ENCODE measurements at regions not wholly inside any gene's neighbourhood (a gene's known extent, or its start where the extent isn't known, plus 50 kb on each side); places are given as distances from the start of the nearest gene placed in this dataset.
"Not testable (repeated sequence)": the region's sequence is repeated elsewhere in the genome, so short reads cannot be mapped to it uniquely, and the experiment has no call there.

DNA sequence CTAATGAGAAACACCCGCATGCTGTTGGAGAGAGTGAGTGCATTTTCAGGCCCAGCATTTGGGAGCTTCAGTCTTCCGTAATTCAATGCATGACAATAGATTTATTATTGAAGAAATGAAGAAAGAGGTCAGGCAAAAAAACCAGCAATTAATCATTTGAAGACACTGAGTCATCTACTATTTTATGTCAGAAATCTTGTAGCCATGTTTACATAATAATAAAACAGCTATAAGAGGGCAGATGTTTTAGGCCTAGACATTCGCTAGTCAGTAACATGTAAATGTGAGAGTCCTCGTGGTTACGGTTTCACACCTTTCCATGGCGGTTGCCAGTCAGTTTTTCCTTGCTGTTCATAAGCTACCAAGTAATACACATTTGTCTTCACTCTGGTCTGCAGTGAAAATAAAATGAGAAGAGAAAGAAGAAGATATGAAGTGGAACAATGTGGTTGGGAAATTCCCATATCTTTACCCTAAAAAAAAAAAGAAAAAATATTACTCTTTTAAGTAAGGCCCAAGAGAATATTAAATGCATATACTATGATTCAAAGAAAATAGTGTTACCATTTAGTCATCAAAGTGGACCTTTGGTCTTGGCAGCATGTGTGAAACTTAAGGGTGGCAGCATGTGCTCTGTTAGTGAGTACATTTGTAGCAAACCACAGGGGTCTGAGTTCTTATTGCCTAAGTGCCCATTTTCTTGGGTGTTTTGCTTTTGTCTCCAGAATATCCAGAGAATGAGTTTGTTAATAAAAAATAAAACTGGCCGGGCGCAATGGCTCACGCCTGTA lies 140.5 kb upstream of the TBL1XR1 start:
- no TSS peak for BruUV-seq (replicated peaks)
- intact Hi-C loops (cut with micrococcal nuclease; ENCODE audit: unreplicated experiment), result loop anchor here (1.0 to 2.0 kb wide), 5 partner anchors 17 to 140 kb away; partner anchors contain the start of gene TBL1XR1
- Histone ChIP-seq H3K4me3 (ENCODE audit: low read depth, low read length) (no peak overlapping the region), H3K36me3 (ENCODE audit: control insufficient read depth, insufficient read depth, low read length) (no peaks in the 10 kb centered on the region), H3K9me3 (no peaks in the 10 kb centered on the region), H3K4me1 (peaks cover 36% of the 10 kb centered on the region), H3K27me3 (replicated peaks; ENCODE audit: control insufficient read depth, insufficient read depth, low read length) (no peaks in the 10 kb centered on the region)
- Mint-ChIP-seq H3K36me3 (ENCODE audit: insufficient read depth, unreplicated experiment) (no peaks in the 10 kb centered on the region), H3K9me3 (ENCODE audit: unreplicated experiment) (no peaks in the 10 kb centered on the region), H3K4me1 (ENCODE audit: low read depth, unreplicated experiment) (peaks cover 14% of the 10 kb centered on the region), H3K4me3 (ENCODE audit: unreplicated experiment) (peak overlapping the region; percentile 33), H3K27me3 (ENCODE audit: insufficient read depth, unreplicated experiment) (no peaks in the 10 kb centered on the region), H3K27ac (ENCODE audit: unreplicated experiment) (peak overlapping the region; percentile 53)
- POLR2A ChIA-PET, result interaction anchor here (0.6 to 1.1 kb wide), 2 partner anchors 21 to 285 kb away, joined by 3 to 5 read pairs; no protein-coding TSS in a partner anchor
- CTCF ChIA-PET, result no interaction called here
- TF ChIP-seq, protein P1, sequence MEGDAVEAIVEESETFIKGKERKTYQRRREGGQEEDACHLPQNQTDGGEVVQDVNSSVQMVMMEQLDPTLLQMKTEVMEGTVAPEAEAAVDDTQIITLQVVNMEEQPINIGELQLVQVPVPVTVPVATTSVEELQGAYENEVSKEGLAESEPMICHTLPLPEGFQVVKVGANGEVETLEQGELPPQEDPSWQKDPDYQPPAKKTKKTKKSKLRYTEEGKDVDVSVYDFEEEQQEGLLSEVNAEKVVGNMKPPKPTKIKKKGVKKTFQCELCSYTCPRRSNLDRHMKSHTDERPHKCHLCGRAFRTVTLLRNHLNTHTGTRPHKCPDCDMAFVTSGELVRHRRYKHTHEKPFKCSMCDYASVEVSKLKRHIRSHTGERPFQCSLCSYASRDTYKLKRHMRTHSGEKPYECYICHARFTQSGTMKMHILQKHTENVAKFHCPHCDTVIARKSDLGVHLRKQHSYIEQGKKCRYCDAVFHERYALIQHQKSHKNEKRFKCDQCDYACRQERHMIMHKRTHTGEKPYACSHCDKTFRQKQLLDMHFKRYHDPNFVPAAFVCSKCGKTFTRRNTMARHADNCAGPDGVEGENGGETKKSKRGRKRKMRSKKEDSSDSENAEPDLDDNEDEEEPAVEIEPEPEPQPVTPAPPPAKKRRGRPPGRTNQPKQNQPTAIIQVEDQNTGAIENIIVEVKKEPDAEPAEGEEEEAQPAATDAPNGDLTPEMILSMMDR (IDR thresholded peaks at IDR 0.05; ENCODE audit: insufficient read depth in 1 of 2, low read depth in 1 of 2, low read length in 1 of 2, severe bottlenecking in 1 of 2, unreplicated experiment in 1 of 2), result no peak
- DNase-seq, result no peak

DNA sequence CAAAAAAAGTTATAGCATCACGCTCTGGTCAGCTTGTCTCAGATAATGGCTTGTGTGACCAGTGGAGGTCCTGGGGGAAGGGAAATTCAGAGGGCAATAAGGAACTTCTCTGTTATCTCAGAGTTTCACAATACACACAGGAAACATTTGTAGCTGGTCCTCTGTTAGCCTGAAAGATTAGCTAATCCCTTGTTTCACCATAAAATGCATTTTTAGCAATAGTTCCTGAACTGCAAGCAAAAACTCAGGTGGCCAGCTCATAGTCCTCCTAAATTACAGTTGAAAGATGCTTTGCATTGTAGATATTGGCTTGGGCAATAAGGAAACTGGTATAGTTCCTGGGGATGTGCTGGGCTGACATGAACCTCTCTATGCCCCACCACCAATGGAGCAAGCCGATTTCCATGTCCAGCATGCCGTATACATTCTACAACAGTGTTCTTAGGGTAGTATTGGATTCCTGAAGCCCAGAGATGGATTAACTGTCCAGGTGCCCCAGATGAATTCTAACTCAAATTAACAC lies 141.5 kb upstream of the TBL1XR1 start:
- peaks cover 46% of the 10 kb centered on the region for H3K4me1 ChIP-seq
- peaks cover 24% of the 10 kb centered on the region for H3K4me1 Mint-ChIP-seq (ENCODE audit: low read depth, unreplicated experiment)
- intact Hi-C loops (cut with micrococcal nuclease; ENCODE audit: unreplicated experiment), result loop anchor here (1.0 to 2.0 kb wide), 5 partner anchors 18 to 141 kb away; partner anchors contain the start of gene TBL1XR1
- H3K9me3 ChIP-seq, result no peaks in the 10 kb centered on the region
- no peak overlapping the region for H3K4me3 Mint-ChIP-seq (ENCODE audit: unreplicated experiment)
- no peaks in the 10 kb centered on the region for H3K36me3 ChIP-seq (ENCODE audit: control insufficient read depth, insufficient read depth, low read length)
- no TSS peak for BruUV-seq (replicated peaks)
- no peaks in the 10 kb centered on the region for H3K9me3 Mint-ChIP-seq (ENCODE audit: unreplicated experiment)
- POLR2A ChIA-PET, result interaction anchor here (0.6 to 1.1 kb wide), 3 partner anchors 20 to 286 kb away, joined by 3 to 5 read pairs (median 3); no protein-coding TSS in a partner anchor
- no peak overlapping the region for H3K4me3 ChIP-seq (ENCODE audit: low read depth, low read length)
- TF ChIP-seq, protein P1 (IDR thresholded peaks at IDR 0.05; ENCODE audit: insufficient read depth in 1 of 2, low read depth in 1 of 2, low read length in 1 of 2, severe bottlenecking in 1 of 2, unreplicated experiment in 1 of 2), result no peak
- CTCF ChIA-PET, result interaction anchor here (0.5 to 1.0 kb wide), 3 partner anchors 20 to 39 kb away, joined by 4 to 8 read pairs (median 4); no protein-coding TSS in a partner anchor
- peak overlapping the region; percentile 18 for H3K27ac Mint-ChIP-seq (ENCODE audit: unreplicated experiment)
- H3K36me3 Mint-ChIP-seq (ENCODE audit: insufficient read depth, unreplicated experiment), result no peaks in the 10 kb centered on the region
- DNase-seq, result peak; percentile 72 to 73
- no peaks in the 10 kb centered on the region for H3K27me3 ChIP-seq (replicated peaks; ENCODE audit: control insufficient read depth, insufficient read depth, low read length)
- no peaks in the 10 kb centered on the region for H3K27me3 Mint-ChIP-seq (ENCODE audit: insufficient read depth, unreplicated experiment)

DNA sequence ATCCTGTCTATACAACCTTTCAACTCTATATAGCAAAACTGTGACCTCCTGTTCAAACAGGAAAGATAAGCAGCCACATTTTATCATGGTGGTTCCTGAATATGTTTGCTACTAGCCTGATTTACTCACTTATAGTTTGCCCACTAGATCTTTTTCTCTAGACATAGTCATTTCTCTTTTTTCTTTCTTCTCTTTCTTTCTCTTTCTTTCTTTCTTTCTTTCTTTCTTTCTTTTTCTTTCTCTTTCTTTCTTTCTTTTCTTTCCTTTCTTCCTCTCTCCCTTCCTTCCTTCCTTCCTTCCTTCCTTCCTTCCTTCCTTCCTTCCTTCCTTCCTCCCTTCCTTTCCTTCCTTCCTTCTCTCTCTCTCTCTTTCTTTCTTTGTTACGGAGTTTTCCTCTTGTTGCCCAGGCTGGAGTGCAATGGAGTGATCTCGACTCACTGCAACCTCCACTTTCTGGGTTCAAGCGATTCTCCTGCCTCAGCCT lies 142.0 kb upstream of the TBL1XR1 start:
- CTCF ChIA-PET, result interaction anchor here (0.5 to 1.0 kb wide), 2 partner anchors 35 to 39 kb away, joined by 4 to 8 read pairs; no protein-coding TSS in a partner anchor

More for the DNA sequence above, 142.0 kb upstream of the TBL1XR1 start:
- H3K9me3 Mint-ChIP-seq (ENCODE audit: unreplicated experiment); H3K27me3 Mint-ChIP-seq (ENCODE audit: insufficient read depth, unreplicated experiment); H3K9me3 ChIP-seq; H3K36me3 ChIP-seq (ENCODE audit: control insufficient read depth, insufficient read depth, low read length); H3K36me3 Mint-ChIP-seq (ENCODE audit: insufficient read depth, unreplicated experiment); BruUV-seq (replicated peaks); H3K4me3 ChIP-seq (ENCODE audit: low read depth, low read length); DNase-seq; H3K27me3 ChIP-seq (replicated peaks; ENCODE audit: control insufficient read depth, insufficient read depth, low read length): not testable (repeated sequence)
- H3K4me3 Mint-ChIP-seq (ENCODE audit: unreplicated experiment), result peak overlapping the region; percentile 19
- peak overlapping the region; percentile 18 for H3K27ac Mint-ChIP-seq (ENCODE audit: unreplicated experiment)
- H3K4me1 ChIP-seq, result peaks cover 51% of the 10 kb centered on the region
- POLR2A ChIA-PET, result interaction anchor here (0.6 to 1.1 kb wide), 2 partner anchors 19 to 39 kb away, joined by 3 to 5 read pairs; no protein-coding TSS in a partner anchor
- intact Hi-C loops (cut with micrococcal nuclease; ENCODE audit: unreplicated experiment), result loop anchor here (2.0 kb wide), 1 partner anchor 18 kb away; no protein-coding TSS in a partner anchor
- H3K4me1 Mint-ChIP-seq (ENCODE audit: low read depth, unreplicated experiment), result peaks cover 29% of the 10 kb centered on the region

Measured in Caco-2 (cell line).